ENCODE measurements at regions not wholly inside any gene's neighbourhood (a gene's known extent, or its start where the extent isn't known, plus 50 kb on each side); places are given as distances from the start of the nearest gene placed in this dataset.

- Histone ChIP-seq H3K4me3 (IDR thresholded peaks at IDR 0.05; ENCODE audit: insufficient read depth, low read depth, low read length) (no peak overlapping the region), H3K4me1 (ENCODE audit: low read depth, poor library complexity, severe bottlenecking) (no peaks in the 10 kb centered on the region), H3K9ac (no peak overlapping the region), H4K20me1 (ENCODE audit: insufficient read depth) (no peaks in the 10 kb centered on the region), H3K79me2 (ENCODE audit: insufficient read depth, low read depth) (no peaks in the 10 kb centered on the region), H3K36me3 (ENCODE audit: insufficient read depth) (no peaks in the 10 kb centered on the region), H3K4me2 (no peak overlapping the region), H3K27me3 (ENCODE audit: insufficient read depth, low read depth) (no peaks in the 10 kb centered on the region), H2AFZ (ENCODE audit: low read depth) (no peak overlapping the region), H3K27ac (no peak overlapping the region)
- no peak for TF ChIP-seq CTCF (conservative IDR thresholded peaks at IDR 0.05; ENCODE audit: low read depth, low read length)
Observed at GRCh38 chr12:87618199-87618598, 411.0 kb downstream of the C12orf50 start.

- Histone ChIP-seq H3K9ac (no peak overlapping the region), H3K4me1 (ENCODE audit: low read depth, poor library complexity, severe bottlenecking) (no peaks in the 10 kb centered on the region), H3K27me3 (ENCODE audit: insufficient read depth, low read depth) (no peaks in the 10 kb centered on the region), H2AFZ (ENCODE audit: low read depth) (no peak overlapping the region), H3K79me2 (ENCODE audit: insufficient read depth, low read depth) (no peaks in the 10 kb centered on the region), H3K27ac (no peak overlapping the region), H4K20me1 (ENCODE audit: insufficient read depth) (no peaks in the 10 kb centered on the region), H3K4me2 (no peak overlapping the region), H3K36me3 (ENCODE audit: insufficient read depth) (no peaks in the 10 kb centered on the region), H3K4me3 (IDR thresholded peaks at IDR 0.05; ENCODE audit: insufficient read depth, low read depth, low read length) (no peak overlapping the region)
- no peak for TF ChIP-seq CTCF (conservative IDR thresholded peaks at IDR 0.05; ENCODE audit: low read depth, low read length)
Observed at GRCh38 chr12:87612996-87613395, 416.2 kb downstream of the C12orf50 start.

GRCh38 chr12:87608321-87608720, 420.9 kb downstream of the C12orf50 start:
- Histone ChIP-seq H3K4me2 (no peak overlapping the region), H3K4me1 (ENCODE audit: low read depth, poor library complexity, severe bottlenecking) (no peaks in the 10 kb centered on the region), H3K4me3 (IDR thresholded peaks at IDR 0.05; ENCODE audit: insufficient read depth, low read depth, low read length) (no peak overlapping the region), H3K9ac (no peak overlapping the region), H3K27me3 (ENCODE audit: insufficient read depth, low read depth) (no peaks in the 10 kb centered on the region), H2AFZ (ENCODE audit: low read depth) (no peak overlapping the region), H3K27ac (no peak overlapping the region), H3K79me2 (ENCODE audit: insufficient read depth, low read depth) (no peaks in the 10 kb centered on the region), H3K36me3 (ENCODE audit: insufficient read depth) (no peaks in the 10 kb centered on the region), H4K20me1 (ENCODE audit: insufficient read depth) (no peaks in the 10 kb centered on the region)
- no peak for TF ChIP-seq CTCF (conservative IDR thresholded peaks at IDR 0.05; ENCODE audit: low read depth, low read length)

- Histone ChIP-seq H3K9ac (no peak overlapping the region), H2AFZ (ENCODE audit: low read depth) (no peak overlapping the region), H3K36me3 (ENCODE audit: insufficient read depth) (no peaks in the 10 kb centered on the region), H3K4me3 (IDR thresholded peaks at IDR 0.05; ENCODE audit: insufficient read depth, low read depth, low read length) (no peak overlapping the region), H3K27ac (no peak overlapping the region), H3K27me3 (ENCODE audit: insufficient read depth, low read depth) (no peaks in the 10 kb centered on the region), H4K20me1 (ENCODE audit: insufficient read depth) (no peaks in the 10 kb centered on the region), H3K4me2 (no peak overlapping the region), H3K4me1 (ENCODE audit: low read depth, poor library complexity, severe bottlenecking) (no peaks in the 10 kb centered on the region), H3K79me2 (ENCODE audit: insufficient read depth, low read depth) (no peaks in the 10 kb centered on the region)
- TF ChIP-seq CTCF (conservative IDR thresholded peaks at IDR 0.05; ENCODE audit: low read depth, low read length): no peak
Observed at GRCh38 chr12:87603727-87604126, 425.5 kb downstream of the C12orf50 start.

GRCh38 chr12:87599459-87599858, 429.7 kb downstream of the C12orf50 start:
- H3K36me3 ChIP-seq (ENCODE audit: insufficient read depth): no peaks in the 10 kb centered on the region
- H3K79me2 ChIP-seq (ENCODE audit: insufficient read depth, low read depth): no peaks in the 10 kb centered on the region
- H3K27me3 ChIP-seq (ENCODE audit: insufficient read depth, low read depth): no peaks in the 10 kb centered on the region
- H3K27ac ChIP-seq: no peak overlapping the region
- no peaks in the 10 kb centered on the region for H4K20me1 ChIP-seq (ENCODE audit: insufficient read depth)
- H2AFZ ChIP-seq (ENCODE audit: low read depth): no peak overlapping the region
- no peak overlapping the region for H3K4me2 ChIP-seq
- no peaks in the 10 kb centered on the region for H3K4me1 ChIP-seq (ENCODE audit: low read depth, poor library complexity, severe bottlenecking)
- H3K9ac ChIP-seq: no peak overlapping the region
- H3K4me3 ChIP-seq (IDR thresholded peaks at IDR 0.05; ENCODE audit: insufficient read depth, low read depth, low read length): no peak overlapping the region
- no peak for TF ChIP-seq CTCF (conservative IDR thresholded peaks at IDR 0.05; ENCODE audit: low read depth, low read length)

Measured in KMS-11 (cell line).